Smooth muscle cell (in vitro differentiated cells): ENCODE measurements at regions not wholly inside any gene's neighbourhood (a gene's known extent, or its start where the extent isn't known, plus 50 kb on each side); places are given as distances from the start of the nearest gene placed in this dataset. TPM values are rescaled to one million over a fixed set of nuclear protein-coding genes. Genes with fewer than 3 reads are reported as not detected.
A peak's percentile ranks its signal among the peaks of the same experiment; 100 is the strongest.
"Not testable (repeated sequence)": the region's sequence is repeated elsewhere in the genome, so short reads cannot be mapped to it uniquely, and the experiment has no call there.

Experiments
- DNase-seq: peaks from one replicate; lab custom pipeline; 2025; ENCODE audit not compliant: unreplicated experiment; lab: John Stamatoyannopoulos, UW
- H2AFZ ChIP-seq: fragments of 200-600 bp; sonication (generic); 2 replicates; pipeline ENCODE4 v1.6.0; 2016; ENCODE audit warnings: antibody characterized with exemption, low read depth, mild to moderate bottlenecking
- H3F3A ChIP-seq: fragments of 200-600 bp; sonication (generic); 2 replicates; pipeline ENCODE4 v1.6.0; 2017; ENCODE audit warnings: antibody characterized with exemption, low read depth
- H3K27ac ChIP-seq: fragments of 200-600 bp; sonication (generic); 2 replicates; pipeline ENCODE4 v1.5.1; 2016; ENCODE audit warnings: low read depth, mild to moderate bottlenecking
- H3K27me3 ChIP-seq: fragments of 200-600 bp; sonication (generic); 2 replicates; pipeline ENCODE4 v1.6.1; 2016; ENCODE audit warnings: low read depth, mild to moderate bottlenecking
- H3K36me3 ChIP-seq: fragments of 200-600 bp; sonication (generic); 2 replicates; pipeline ENCODE4 v1.5.1; 2016; ENCODE audit warnings: low read depth
- H3K4me1 ChIP-seq: fragments of 200-600 bp; sonication (generic); 2 replicates; pipeline ENCODE4 v1.5.1; 2016; ENCODE audit warnings: low read depth
- H3K4me2 ChIP-seq: fragments of 200-600 bp; sonication (generic); 2 replicates; pipeline ENCODE4 v1.6.0; 2016; ENCODE audit warnings: mild to moderate bottlenecking
- H3K4me3 ChIP-seq: fragments of 200-600 bp; sonication (generic); 2 replicates; pipeline ENCODE4 v1.5.1; 2016; ENCODE audit warnings: mild to moderate bottlenecking
- H3K79me2 ChIP-seq: fragments of 200-600 bp; sonication (generic); 2 replicates; pipeline ENCODE4 v1.6.0; 2016; ENCODE audit warnings: low read depth, mild to moderate bottlenecking
- H3K9ac ChIP-seq: fragments of 200-600 bp; sonication (generic); 2 replicates; pipeline ENCODE4 v1.6.0; 2016; ENCODE audit warnings: low read depth
- H3K9me3 ChIP-seq: fragments of 200-600 bp; sonication (generic); replicated peaks from 2 replicates; pipeline ENCODE4 v1.5.1; 2016; ENCODE audit warnings: low read depth
- H4K20me1 ChIP-seq: fragments of 200-600 bp; sonication (generic); 2 replicates; pipeline ENCODE4 v1.6.0; 2016; ENCODE audit warnings: low read depth
- WGBS: methylation state at CpG from one replicate; pipeline ENCODE4 v1.1.7; 2016; ENCODE audit warnings: low lambda C conversion rate; 5-methylcytosine and 5-hydroxymethylcytosine counted together
- small RNA-seq: library from RNA; depleted of rRNA; stranded (forward); fragments of <200 nt; gene quantifications from one replicate; pipeline ENCODE3, GENCODE V24; 2014

GRCh38 chr1:149395802-149396201 lies 79.0 kb upstream of the NBPF19 start:
- H3K27ac ChIP-seq, H2AFZ ChIP-seq, H3F3A ChIP-seq, H3K36me3 ChIP-seq, DNase-seq, H4K20me1 ChIP-seq, H3K27me3 ChIP-seq, H3K4me1 ChIP-seq, H3K4me3 ChIP-seq, H3K9ac ChIP-seq, H3K4me2 ChIP-seq, H3K9me3 ChIP-seq: not testable (repeated sequence)
- WGBS = 88% methylated on average over 2 of the region's 2 CpGs
- peaks cover 15% of the 10 kb centered on the region for H3K79me2 ChIP-seq

- DNase-seq, H3K9ac ChIP-seq, H3K9me3 ChIP-seq, H4K20me1 ChIP-seq, H3K4me3 ChIP-seq, H3K4me1 ChIP-seq, H3K79me2 ChIP-seq, H3F3A ChIP-seq, H3K27me3 ChIP-seq, H2AFZ ChIP-seq, H3K36me3 ChIP-seq, H3K4me2 ChIP-seq, H3K27ac ChIP-seq: not testable (repeated sequence)
- 89% methylated on average over 6 of the region's 6 CpGs for WGBS
Measured at GRCh38 chr1:149398527-149398926, 76.3 kb upstream of the NBPF19 start.

GRCh38 chr1:149408404-149408803 lies 66.4 kb upstream of the NBPF19 start:
- not testable (repeated sequence) for H3K9me3 ChIP-seq, H2AFZ ChIP-seq, H3K27ac ChIP-seq, H3F3A ChIP-seq, H3K27me3 ChIP-seq, H3K36me3 ChIP-seq, H3K79me2 ChIP-seq, DNase-seq, H3K9ac ChIP-seq, H4K20me1 ChIP-seq, H3K4me1 ChIP-seq, H3K4me3 ChIP-seq, H3K4me2 ChIP-seq

GRCh38 chr1:149415373-149415772 lies 59.5 kb upstream of the NBPF19 start:
- no CpG with 5 or more reads among the region's 1 CpG for WGBS
- not testable (repeated sequence) for H3K27me3 ChIP-seq, H2AFZ ChIP-seq, H3K4me3 ChIP-seq, H3K36me3 ChIP-seq, H3F3A ChIP-seq, H3K9ac ChIP-seq, H3K4me2 ChIP-seq, H4K20me1 ChIP-seq, H3K9me3 ChIP-seq, H3K79me2 ChIP-seq, H3K4me1 ChIP-seq, DNase-seq
- H3K27ac ChIP-seq = peak overlapping the region; percentile 74

- H3K9me3 ChIP-seq, H3K36me3 ChIP-seq, H3F3A ChIP-seq, H3K4me2 ChIP-seq, H3K27ac ChIP-seq, H3K9ac ChIP-seq, H4K20me1 ChIP-seq, H3K4me1 ChIP-seq, H3K27me3 ChIP-seq, H3K4me3 ChIP-seq, H3K79me2 ChIP-seq, DNase-seq, H2AFZ ChIP-seq: not testable (repeated sequence)
- 96% methylated on average over 3 of the region's 3 CpGs for WGBS
Measured at GRCh38 chr1:149418782-149419181, 56.1 kb upstream of the NBPF19 start.

- H3K36me3 ChIP-seq, H2AFZ ChIP-seq, H4K20me1 ChIP-seq, H3K4me3 ChIP-seq, H3K4me1 ChIP-seq, H3K9ac ChIP-seq, H3F3A ChIP-seq, H3K9me3 ChIP-seq, H3K27me3 ChIP-seq, H3K79me2 ChIP-seq, DNase-seq: not testable (repeated sequence)
- peak overlapping the region; percentile 39 for H3K4me2 ChIP-seq
- H3K27ac ChIP-seq = peak overlapping the region; percentile 68
- 95% methylated on average over 5 of the region's 5 CpGs for WGBS
Measured at GRCh38 chr1:149423122-149423521, 51.7 kb upstream of the NBPF19 start.

Small RNA genes in the stretch of these regions (small RNA-seq; reads per million reads assigned to genes)
- gene RF00100 = 5,614 reads per million, percentile 100 among the genes with 10 or more reads in this experiment
- gene RNU1-59P = not detected
